Tibial nerve (tissue), 4 donors: ENCODE measurements at regions not wholly inside any gene's neighbourhood (a gene's known extent, or its start where the extent isn't known, plus 50 kb on each side); places are given as distances from the start of the nearest gene placed in this dataset.

ENCODE experiments used
- DNase-seq, 2 donors: peaks; one replicate each; pipeline ENCODE4 v3.0.0-alpha.2; 2019; ENCODE audit warnings: low spot score in 2 of 2
- H3K27ac ChIP-seq, 4 donors: fragments of 200-600 bp; sonication (generic) in 3 of 4; one replicate each; pipeline ENCODE4 v1.5.1; 2017 to 2019; ENCODE audit warnings: mild to moderate bottlenecking in 1 of 4
- H3K27me3 ChIP-seq, 2 donors: fragments of 200-600 bp; sonication (generic) in 1 of 2; one replicate each; pipeline versions ENCODE4 v1.5.1 to v1.6.0; 2017 to 2019
- H3K36me3 ChIP-seq, 3 donors: fragments of 200-600 bp; sonication (generic); one replicate each; pipeline ENCODE4 v1.5.1; 2018 to 2019
- H3K4me1 ChIP-seq, 4 donors: fragments of 200-600 bp; sonication (generic) in 3 of 4; one replicate each; pipeline ENCODE4 v1.5.1; 2017 to 2019
- H3K4me3 ChIP-seq, 4 donors: fragments of 200-600 bp; sonication (generic) in 3 of 4; one replicate each; pipeline ENCODE4 v1.5.1; 2017 to 2019; ENCODE audit warnings: mild to moderate bottlenecking in 1 of 4, moderate library complexity in 1 of 4
- H3K9me3 ChIP-seq, 4 donors: fragments of 200-600 bp; sonication (generic) in 3 of 4; one replicate each; pipeline ENCODE4 v1.5.1; 2017 to 2019
- EP300 ChIP-seq, 2 donors: sonication (generic); formaldehyde crosslinking; IDR thresholded peaks; one replicate each; pipeline ENCODE4 v1.6.1; 2017; ENCODE audit warnings: antibody characterized with exemption in 2 of 2, mild to moderate bottlenecking in 1 of 2
- POLR2A ChIP-seq, 2 donors: fragments of 450-650 bp; IDR thresholded peaks; one replicate each; pipeline ENCODE4 v1.6.1; 2017; ENCODE audit warnings: antibody characterized with exemption in 2 of 2, mild to moderate bottlenecking in 2 of 2, moderate library complexity in 2 of 2
- WGBS, 2 donors: methylation state at CpG; one replicate each; pipeline ENCODE4 v1.1.5; 2018; 5-methylcytosine and 5-hydroxymethylcytosine counted together
- TF ChIP-seq, protein P1 (sequence below), 5 experiments: fragments of 200-600 bp in 3 of 5; fragments of 450-650 bp in 2 of 5; sonication (generic) in 3 of 5; IDR thresholded peaks; one replicate each; pipeline ENCODE4 v1.5.1; 2016 to 2019; ENCODE audit warnings: antibody characterized with exemption in 5 of 5, mild to moderate bottlenecking in 3 of 5, moderate library complexity in 2 of 5

GRCh38 chr9:88926781-88927505 is 64.3 kb upstream of the S1PR3 start:
- Histone ChIP-seq H3K27me3 (no peaks in the 10 kb centered on the region), H3K4me3 (no peak overlapping the region), H3K4me1 (no peaks in the 10 kb centered on the region), H3K9me3 (no peaks in the 10 kb centered on the region), H3K36me3 (no peaks in the 10 kb centered on the region), H3K27ac (no peak overlapping the region)
- TF ChIP-seq, protein P1, sequence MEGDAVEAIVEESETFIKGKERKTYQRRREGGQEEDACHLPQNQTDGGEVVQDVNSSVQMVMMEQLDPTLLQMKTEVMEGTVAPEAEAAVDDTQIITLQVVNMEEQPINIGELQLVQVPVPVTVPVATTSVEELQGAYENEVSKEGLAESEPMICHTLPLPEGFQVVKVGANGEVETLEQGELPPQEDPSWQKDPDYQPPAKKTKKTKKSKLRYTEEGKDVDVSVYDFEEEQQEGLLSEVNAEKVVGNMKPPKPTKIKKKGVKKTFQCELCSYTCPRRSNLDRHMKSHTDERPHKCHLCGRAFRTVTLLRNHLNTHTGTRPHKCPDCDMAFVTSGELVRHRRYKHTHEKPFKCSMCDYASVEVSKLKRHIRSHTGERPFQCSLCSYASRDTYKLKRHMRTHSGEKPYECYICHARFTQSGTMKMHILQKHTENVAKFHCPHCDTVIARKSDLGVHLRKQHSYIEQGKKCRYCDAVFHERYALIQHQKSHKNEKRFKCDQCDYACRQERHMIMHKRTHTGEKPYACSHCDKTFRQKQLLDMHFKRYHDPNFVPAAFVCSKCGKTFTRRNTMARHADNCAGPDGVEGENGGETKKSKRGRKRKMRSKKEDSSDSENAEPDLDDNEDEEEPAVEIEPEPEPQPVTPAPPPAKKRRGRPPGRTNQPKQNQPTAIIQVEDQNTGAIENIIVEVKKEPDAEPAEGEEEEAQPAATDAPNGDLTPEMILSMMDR (IDR thresholded peaks at IDR 0.05): no peak
- no peak for TF ChIP-seq POLR2A (IDR thresholded peaks at IDR 0.05)
- WGBS, 2 donors: 63 to 72% methylated on average over 5 of the region's 5 CpGs
- no peak for DNase-seq

- no peaks in the 10 kb centered on the region for H3K27me3 ChIP-seq
- WGBS, 2 donors: 65 to 66% methylated on average over 3 of the region's 3 CpGs
- H3K4me1 ChIP-seq: no peaks in the 10 kb centered on the region
Measured at GRCh38 chr9:88927510-88927909, 63.8 kb upstream of the S1PR3 start.

GRCh38 chr9:88930716-88931115 is 60.6 kb upstream of the S1PR3 start:
- no peaks in the 10 kb centered on the region for H3K27me3 ChIP-seq
- peaks cover 0 to 7% (median 0%) of the 10 kb centered on the region in 4 donors for H3K4me1 ChIP-seq
- WGBS, 2 donors: 75 to 77% methylated on average over 3 of the region's 3 CpGs
- no peaks in the 10 kb centered on the region for H3K36me3 ChIP-seq
- no peaks in the 10 kb centered on the region for H3K9me3 ChIP-seq
- DNase-seq: no peak
- no peak overlapping the region for H3K4me3 ChIP-seq
- TF ChIP-seq POLR2A (IDR thresholded peaks at IDR 0.05) (no peak), EP300 (IDR thresholded peaks at IDR 0.05) (no peak)
- TF ChIP-seq, protein P1 (IDR thresholded peaks at IDR 0.05): no peak
- no peak overlapping the region for H3K27ac ChIP-seq

More at GRCh38 chr9:88927510-88927909, 63.8 kb upstream of the S1PR3 start:
- Histone ChIP-seq H3K36me3 (no peaks in the 10 kb centered on the region), H3K27ac (no peak overlapping the region), H3K4me3 (no peak overlapping the region), H3K9me3 (no peaks in the 10 kb centered on the region)
- no peak for DNase-seq
- TF ChIP-seq EP300 (IDR thresholded peaks at IDR 0.05) (no peak), POLR2A (IDR thresholded peaks at IDR 0.05) (no peak)
- TF ChIP-seq, protein P1 (IDR thresholded peaks at IDR 0.05): no peak

DNA sequence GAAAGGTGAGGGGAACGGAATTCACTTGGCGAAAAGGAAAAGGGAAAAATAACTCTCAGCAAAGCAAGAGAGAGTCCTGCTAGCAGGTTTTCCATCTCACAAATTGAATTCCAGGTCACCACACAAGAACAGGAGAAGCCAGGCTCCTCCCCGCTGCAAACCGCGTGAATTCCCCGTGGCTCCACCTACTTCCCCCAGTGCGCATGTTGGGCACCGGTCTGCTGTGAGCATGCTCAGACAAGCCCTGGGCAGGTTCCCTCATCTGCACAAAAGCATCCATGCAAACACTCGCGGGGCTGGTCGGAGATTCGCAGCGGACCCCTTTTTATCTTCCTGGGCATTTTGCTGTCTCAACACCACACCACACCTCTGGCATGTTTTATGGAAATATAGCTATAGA is 58.5 kb upstream of the S1PR3 start:
- TF ChIP-seq POLR2A (IDR thresholded peaks at IDR 0.05) (no peak), EP300 (IDR thresholded peaks at IDR 0.05) (no peak)
- TF ChIP-seq, protein P1 (IDR thresholded peaks at IDR 0.05): no peak
- H3K4me3 ChIP-seq: no peak overlapping the region
- peaks cover 0 to 17% (median 1%) of the 10 kb centered on the region in 4 donors for H3K4me1 ChIP-seq
- no peaks in the 10 kb centered on the region for H3K27me3 ChIP-seq
- no peak for DNase-seq
- H3K9me3 ChIP-seq: no peaks in the 10 kb centered on the region
- no peaks in the 10 kb centered on the region for H3K36me3 ChIP-seq
- 89 to 92% methylated on average over 13 of the region's 13 CpGs for WGBS, 2 donors
- no peak overlapping the region for H3K27ac ChIP-seq

- 73 to 79% methylated on average over 11 of the region's 11 CpGs for WGBS, 2 donors
- no peak overlapping the region for H3K4me3 ChIP-seq
Measured at GRCh38 chr9:88933607-88934379, 57.5 kb upstream of the S1PR3 start.

More at GRCh38 chr9:88933607-88934379, 57.5 kb upstream of the S1PR3 start:
- H3K27me3 ChIP-seq: no peaks in the 10 kb centered on the region
- no peaks in the 10 kb centered on the region for H3K9me3 ChIP-seq
- H3K36me3 ChIP-seq: no peaks in the 10 kb centered on the region
- H3K27ac ChIP-seq: no peak overlapping the region
- DNase-seq: no peak
- TF ChIP-seq POLR2A (IDR thresholded peaks at IDR 0.05): no peak
- H3K4me1 ChIP-seq: peaks cover 0 to 17% (median 1%) of the 10 kb centered on the region in 4 donors
